Heart right ventricle (tissue), 16 donors: ENCODE measurements at regions not wholly inside any gene's neighbourhood (a gene's known extent, or its start where the extent isn't known, plus 50 kb on each side); places are given as distances from the start of the nearest gene placed in this dataset.

Experiments used
- ATAC-seq, 8 donors: fragments of 200-7000 bp; cut with Tn5 transposase; one replicate each; pipeline ENCODE4 v1.9.1; 2020; ENCODE audit warnings: mild to moderate bottlenecking in 8 of 8, moderate library complexity in 8 of 8, moderate number of reproducible peaks in 1 of 8
- DNase-seq, 2 donors: peaks; one replicate each; pipeline ENCODE4 v3.0.0-alpha.2; 2020
- H3K27ac ChIP-seq, 10 donors: fragments of 200-600 bp; sonication (generic) in 2 of 10; one replicate each; pipeline versions ENCODE4 v1.5.0 to v1.8.0; 2020 to 2022; ENCODE audit warnings: mild to moderate bottlenecking in 3 of 10
- H3K27me3 ChIP-seq, 7 donors: fragments of 200-600 bp; one replicate each; pipeline ENCODE4 v1.8.0; 2021 to 2022; ENCODE audit warnings: mild to moderate bottlenecking in 2 of 7
- H3K36me3 ChIP-seq, 9 donors: fragments of 200-600 bp; sonication (generic) in 1 of 9; one replicate each; pipeline versions ENCODE4 v1.5.0 to v1.8.0; 2020 to 2022; ENCODE audit warnings: mild to moderate bottlenecking in 2 of 9
- H3K4me1 ChIP-seq, 9 donors: fragments of 200-600 bp; sonication (generic) in 1 of 9; one replicate each; pipeline versions ENCODE4 v1.5.0 to v1.8.0; 2020 to 2022; ENCODE audit warnings: mild to moderate bottlenecking in 4 of 9
- H3K4me3 ChIP-seq, 10 donors: fragments of 200-600 bp; sonication (generic) in 2 of 10; one replicate each; pipeline versions ENCODE4 v1.5.0 to v1.8.0; 2020 to 2022; ENCODE audit warnings: mild to moderate bottlenecking in 7 of 10, moderate library complexity in 2 of 10
- H3K9me3 ChIP-seq, 11 donors: fragments of 200-600 bp in 10 of 11; sonication (generic) in 2 of 11; one replicate each; pipeline versions ENCODE4 v1.5.0 to v1.8.0; 2013 to 2022; ENCODE audit warnings: mild to moderate bottlenecking in 2 of 11, control low read depth in 1 of 11, moderate library complexity in 1 of 11
- CTCF ChIP-seq, 9 donors: fragments of 200-600 bp; sonication (generic) in 2 of 9; IDR thresholded peaks; one replicate each; pipeline versions ENCODE4 v1.5.0 to v1.8.0; 2021 to 2022; ENCODE audit warnings: antibody characterized with exemption in 9 of 9, mild to moderate bottlenecking in 5 of 9, moderate library complexity in 1 of 9
- WGBS, 2 donors: extraction: QIAGEN DNeasy Blood & Tissue Kit; methylation state at CpG; one replicate each; pipeline ENCODE4 v1.1.7; 2013; ENCODE audit warnings: inconsistent platforms in 1 of 2; 5-methylcytosine and 5-hydroxymethylcytosine counted together
- intact Hi-C, 10 donors: fragments of 100-400 bp; cut with DNase I; formaldehyde crosslinking; loops; one replicate each; pipeline versions ENCODE4 v1.11.1 to v1.14.2; 2022
- donor health status: Arrhythmogenic right ventricular cardiomyopathy.
- donor health status: ischemic (EF 13 %, LVEDD 7.1; RV severe dilation, severe dysfunction).
- donor health status: healthy with polysubstance abuse.
- donor health status: DM: no; HTN: yes; CAD: no.
- donor health status: DM: no; HTN: no; CAD: no.
- donor health status: ischemic (EF 25% LVEDD 6.9; RV normal size, moderate dysfunction).
- donor health status: ischemic (EF 25% LVEDD 5.7; RV mildly dilated, moderate dysfunction).
- donor health status: healthy.
- donor health status: DM: yes; HTN: yes; CAD: no.
- donor health status: Ischemic cardiomyopathy.
- donor health status: ischemic (EF 35%, LVEDD 5.7; RV mildly dilated, moderate dysfunction).
- donor health status: nonischemic (EF 11% LVEDD 7.7; RV severe dilation, severe dysfunction).
- donor health status: DM: yes; HTN: yes; CAD: no.
- donor health status: PGD.
- donor health status: ischemic (EF 29% LVEDD 5.4; RV normal size, mild dysfunction).
- donor health status: nonischemic (EF 23%, LVEDD 6.1; RV moderate dilation, normal function).

GRCh38 chr13:72061613-72062012 is 194.6 kb upstream of the DACH1 start:
- Histone ChIP-seq H3K4me3 (no peak overlapping the region), H3K9me3 (peaks cover 0 to 55% (median 10%) of the 10 kb centered on the region in 11 donors), H3K4me1 (no peaks in the 10 kb centered on the region), H3K36me3 (no peaks in the 10 kb centered on the region), H3K27me3 (no peaks in the 10 kb centered on the region), H3K27ac (no peak overlapping the region)
- no peak for DNase-seq
- TF ChIP-seq CTCF (IDR thresholded peaks at IDR 0.05): no peak
- ATAC-seq: no peak
- 77 to 80% methylated on average over 2 of the region's 2 CpGs for WGBS, 2 donors
- intact Hi-C loops: no loop called here

- ATAC-seq: no peak
- TF ChIP-seq CTCF (IDR thresholded peaks at IDR 0.05): no peak
Observed at GRCh38 chr13:72050251-72050650, 183.2 kb upstream of the DACH1 start.

GRCh38 chr13:72043366-72043765 is 176.4 kb upstream of the DACH1 start:
- Histone ChIP-seq H3K27me3 (no peaks in the 10 kb centered on the region), H3K9me3 (peaks cover 0 to 5% (median 0%) of the 10 kb centered on the region in 11 donors), H3K36me3 (no peaks in the 10 kb centered on the region), H3K27ac (no peak overlapping the region), H3K4me1 (no peaks in the 10 kb centered on the region), H3K4me3 (no peak overlapping the region)
- intact Hi-C loops: no loop called here
- WGBS, 2 donors: 64 to 74% methylated on average over 4 of the region's 4 CpGs
- TF ChIP-seq CTCF (IDR thresholded peaks at IDR 0.05): no peak
- DNase-seq (no peak), ATAC-seq (no peak)

More at GRCh38 chr13:72050251-72050650, 183.2 kb upstream of the DACH1 start:
- no peak for DNase-seq
- Histone ChIP-seq H3K9me3 (peaks cover 0 to 5% (median 0%) of the 10 kb centered on the region in 11 donors), H3K36me3 (no peaks in the 10 kb centered on the region), H3K27ac (no peak overlapping the region), H3K4me3 (no peak overlapping the region), H3K4me1 (no peaks in the 10 kb centered on the region), H3K27me3 (no peaks in the 10 kb centered on the region)
- intact Hi-C loops: no loop called here
- WGBS, 2 donors: 32 to 37% methylated on average over 3 of the region's 3 CpGs

- intact Hi-C loops: no loop called here
- Histone ChIP-seq H3K4me1 (no peaks in the 10 kb centered on the region), H3K27ac (no peak overlapping the region), H3K27me3 (no peaks in the 10 kb centered on the region), H3K4me3 (no peak overlapping the region), H3K9me3 (peaks cover 0 to 5% (median 0%) of the 10 kb centered on the region in 11 donors), H3K36me3 (no peaks in the 10 kb centered on the region)
- WGBS, 2 donors: 56 to 58% methylated on average over 2 of the region's 2 CpGs
- ATAC-seq (no peak), DNase-seq (no peak)
- no peak for TF ChIP-seq CTCF (IDR thresholded peaks at IDR 0.05)
Observed at GRCh38 chr13:72041165-72041564, 174.2 kb upstream of the DACH1 start.
